Mucosa of stomach (tissue), 1 donor: ENCODE measurements at regions not wholly inside any gene's neighbourhood (a gene's known extent, or its start where the extent isn't known, plus 50 kb on each side); places are given as distances from the start of the nearest gene placed in this dataset.

Source experiments
- H3K27me3 ChIP-seq: one replicate; pipeline ENCODE4 v1.7.0; 2013; ENCODE audit warnings: mild to moderate bottlenecking, low read length; ENCODE audit not compliant: control insufficient read depth, insufficient read depth
- H3K36me3 ChIP-seq: one replicate; pipeline ENCODE4 v1.7.0; 2013; ENCODE audit warnings: low read length; ENCODE audit not compliant: control insufficient read depth, insufficient read depth
- H3K4me1 ChIP-seq: one replicate; pipeline ENCODE4 v1.7.0; 2013; ENCODE audit warnings: mild to moderate bottlenecking, low read length; ENCODE audit not compliant: control insufficient read depth, insufficient read depth
- H3K4me3 ChIP-seq: one replicate; pipeline ENCODE4 v1.7.0; 2013; ENCODE audit warnings: low read length
- H3K9ac ChIP-seq: one replicate; pipeline ENCODE4 v1.7.0; 2013; ENCODE audit warnings: mild to moderate bottlenecking, low read length, moderate library complexity
- H3K9me3 ChIP-seq: one replicate; pipeline ENCODE4 v1.7.0; 2013; ENCODE audit warnings: mild to moderate bottlenecking, low read length, moderate library complexity; ENCODE audit not compliant: control insufficient read depth
- donor health status: Pancreatic carcinoma.

DNA sequence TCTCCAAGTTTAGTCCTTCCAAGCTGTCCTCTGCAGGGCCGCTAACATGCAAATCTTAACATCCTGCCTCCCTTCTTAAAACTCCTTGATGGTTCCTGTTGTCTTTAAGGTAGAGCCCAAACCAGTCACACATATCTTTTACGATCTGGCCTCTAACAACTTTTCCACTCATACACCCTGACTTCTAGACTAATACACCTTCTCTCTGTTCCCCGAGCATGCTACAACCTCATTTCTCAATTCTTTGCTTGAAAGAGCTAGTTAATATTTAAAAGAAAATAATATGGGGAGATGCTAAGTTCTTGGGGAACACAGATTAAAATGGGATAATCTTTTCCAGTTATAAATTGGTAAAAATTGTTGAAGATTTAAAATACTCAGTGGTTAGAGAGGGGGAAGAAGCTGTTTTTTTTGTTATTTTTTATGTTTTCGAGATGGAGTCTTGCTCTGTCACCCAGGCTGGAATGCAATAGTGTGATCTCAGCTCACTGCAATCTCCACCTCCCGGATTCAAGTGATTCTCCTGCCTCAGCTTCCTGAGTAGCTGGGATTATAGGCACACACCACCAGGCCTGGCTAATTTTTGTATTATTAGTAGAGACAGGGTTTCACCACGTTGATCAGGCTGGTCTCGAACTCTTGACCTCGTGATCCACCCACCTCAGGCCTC, 250.7 kb downstream of the MAFB start:
- H3K36me3 ChIP-seq, result no peaks in the 10 kb centered on the region
- H3K9ac ChIP-seq, result no peak overlapping the region
- H3K4me3 ChIP-seq, result no peak overlapping the region
- peaks cover 4% of the 10 kb centered on the region for H3K4me1 ChIP-seq
- H3K9me3 ChIP-seq, result no peaks in the 10 kb centered on the region
- no peaks in the 10 kb centered on the region for H3K27me3 ChIP-seq

DNA sequence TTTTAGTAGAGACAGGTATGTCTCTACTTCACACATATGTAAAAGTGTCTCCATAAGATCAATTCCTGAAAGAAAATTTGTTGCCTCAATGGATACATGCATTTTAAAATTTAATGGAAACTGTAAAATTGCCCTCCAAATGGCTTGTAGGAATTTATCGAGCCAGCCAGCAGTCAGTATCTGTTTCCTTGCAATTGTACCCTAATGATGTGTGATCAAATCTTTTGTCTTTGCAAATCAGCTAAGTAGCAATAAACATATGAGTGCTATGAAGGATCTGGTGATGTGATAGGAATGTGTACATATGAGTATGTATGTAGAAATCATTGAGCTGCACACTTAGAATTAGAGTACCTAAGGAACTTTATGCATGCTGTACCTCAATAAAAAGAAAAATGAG, 253.0 kb downstream of the MAFB start:
- Histone ChIP-seq H3K4me1 (no peaks in the 10 kb centered on the region), H3K9me3 (no peaks in the 10 kb centered on the region), H3K36me3 (no peaks in the 10 kb centered on the region), H3K4me3 (no peak overlapping the region), H3K27me3 (no peaks in the 10 kb centered on the region), H3K9ac (no peak overlapping the region)

GRCh38 chr20:40435146-40435895, 253.7 kb downstream of the MAFB start:
- Histone ChIP-seq H3K36me3 (no peaks in the 10 kb centered on the region), H3K4me3 (no peak overlapping the region), H3K9ac (no peak overlapping the region), H3K4me1 (no peaks in the 10 kb centered on the region), H3K9me3 (no peaks in the 10 kb centered on the region), H3K27me3 (no peaks in the 10 kb centered on the region)

- H3K27me3 ChIP-seq, result no peaks in the 10 kb centered on the region
- no peak overlapping the region for H3K9ac ChIP-seq
- H3K4me3 ChIP-seq, result no peak overlapping the region
- no peaks in the 10 kb centered on the region for H3K9me3 ChIP-seq
- H3K36me3 ChIP-seq, result no peaks in the 10 kb centered on the region
- no peaks in the 10 kb centered on the region for H3K4me1 ChIP-seq
Observed at GRCh38 chr20:40434122-40434521, 254.9 kb downstream of the MAFB start.

GRCh38 chr20:40433341-40433861, 255.6 kb downstream of the MAFB start:
- Histone ChIP-seq H3K4me1 (no peaks in the 10 kb centered on the region), H3K4me3 (no peak overlapping the region), H3K9me3 (no peaks in the 10 kb centered on the region), H3K27me3 (no peaks in the 10 kb centered on the region), H3K36me3 (no peaks in the 10 kb centered on the region), H3K9ac (no peak overlapping the region)

DNA sequence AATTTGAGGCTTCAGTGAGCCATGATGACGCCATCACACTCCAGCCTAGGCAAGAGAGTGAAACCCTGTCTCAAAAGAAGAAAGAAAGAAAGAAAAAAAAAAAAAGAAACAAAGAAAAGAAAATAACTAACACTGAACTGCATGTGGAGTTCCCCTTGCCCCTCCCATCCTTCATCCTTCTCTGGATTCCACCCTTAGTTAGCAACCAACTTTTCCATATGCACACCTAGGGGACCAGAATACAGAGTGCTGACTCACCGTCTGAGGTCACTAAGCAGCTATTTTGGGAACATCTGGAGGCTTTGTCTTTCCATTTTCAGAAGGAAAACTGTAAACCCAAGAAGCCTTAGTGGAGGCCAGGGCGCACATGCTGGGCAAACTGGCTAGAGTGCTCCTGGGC, 257.4 kb downstream of the MAFB start:
- H3K36me3 ChIP-seq, result no peaks in the 10 kb centered on the region
- no peak overlapping the region for H3K9ac ChIP-seq
- no peaks in the 10 kb centered on the region for H3K9me3 ChIP-seq
- no peaks in the 10 kb centered on the region for H3K27me3 ChIP-seq
- no peak overlapping the region for H3K4me3 ChIP-seq
- no peaks in the 10 kb centered on the region for H3K4me1 ChIP-seq

- no peak overlapping the region for H3K9ac ChIP-seq
- H3K27me3 ChIP-seq, result no peaks in the 10 kb centered on the region
- H3K36me3 ChIP-seq, result no peaks in the 10 kb centered on the region
- no peaks in the 10 kb centered on the region for H3K9me3 ChIP-seq
- H3K4me1 ChIP-seq, result no peaks in the 10 kb centered on the region
- no peak overlapping the region for H3K4me3 ChIP-seq
Observed at GRCh38 chr20:40431112-40431511, 257.9 kb downstream of the MAFB start.

GRCh38 chr20:40427026-40427425, 262.0 kb downstream of the MAFB start:
- no peaks in the 10 kb centered on the region for H3K27me3 ChIP-seq
- H3K36me3 ChIP-seq, result no peaks in the 10 kb centered on the region
- no peak overlapping the region for H3K9ac ChIP-seq
- no peak overlapping the region for H3K4me3 ChIP-seq
- no peaks in the 10 kb centered on the region for H3K9me3 ChIP-seq
- no peaks in the 10 kb centered on the region for H3K4me1 ChIP-seq

DNA sequence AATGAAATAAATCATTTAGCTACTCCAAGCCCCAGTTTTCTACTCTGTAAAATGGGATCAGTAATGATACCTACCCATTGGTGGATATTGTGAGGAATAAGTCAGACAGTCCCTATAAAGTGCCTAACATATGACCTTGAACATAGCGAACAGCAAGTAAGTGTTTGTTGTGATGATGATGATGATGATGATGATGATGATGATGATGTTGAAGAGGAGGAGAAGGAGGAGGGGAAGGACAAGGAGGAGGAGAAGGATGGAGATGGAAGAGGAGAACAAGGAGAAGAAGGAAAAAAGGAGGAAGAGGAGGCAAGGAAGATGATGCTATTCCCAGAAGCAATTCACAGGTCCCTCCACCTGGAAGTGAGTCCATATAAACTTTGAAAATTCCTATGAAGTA, 264.3 kb downstream of the MAFB start:
- Histone ChIP-seq H3K4me1 (no peaks in the 10 kb centered on the region), H3K36me3 (no peaks in the 10 kb centered on the region), H3K27me3 (no peaks in the 10 kb centered on the region), H3K9ac (no peak overlapping the region), H3K9me3 (no peaks in the 10 kb centered on the region), H3K4me3 (no peak overlapping the region)

DNA sequence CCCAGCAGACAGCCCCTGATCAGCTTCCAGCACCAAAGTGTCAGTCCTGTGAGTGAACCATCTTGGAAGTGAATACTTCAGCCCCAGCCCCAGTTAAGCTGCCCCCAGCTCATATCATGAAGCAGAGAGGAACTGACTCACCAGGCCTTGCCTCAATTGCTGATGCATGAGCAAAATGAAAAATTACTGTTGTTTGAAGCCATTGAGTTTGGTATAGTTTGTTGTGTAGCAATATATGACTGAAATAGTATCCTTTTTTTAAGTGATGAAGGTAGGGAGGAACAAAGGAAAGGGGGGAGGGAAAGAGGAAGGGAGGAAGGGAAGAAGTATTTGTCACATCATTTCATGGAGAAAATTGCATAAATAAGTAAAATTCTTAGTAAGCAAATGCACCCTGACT, 266.4 kb downstream of the MAFB start:
- Histone ChIP-seq H3K9me3 (no peaks in the 10 kb centered on the region), H3K27me3 (no peaks in the 10 kb centered on the region), H3K4me1 (no peaks in the 10 kb centered on the region), H3K9ac (no peak overlapping the region), H3K36me3 (no peaks in the 10 kb centered on the region), H3K4me3 (no peak overlapping the region)

- Histone ChIP-seq H3K4me3 (no peak overlapping the region), H3K9me3 (no peaks in the 10 kb centered on the region), H3K4me1 (peaks cover 11% of the 10 kb centered on the region), H3K9ac (no peak overlapping the region), H3K27me3 (no peaks in the 10 kb centered on the region), H3K36me3 (no peaks in the 10 kb centered on the region)
Observed at GRCh38 chr20:40416274-40416673, 272.8 kb downstream of the MAFB start.

DNA sequence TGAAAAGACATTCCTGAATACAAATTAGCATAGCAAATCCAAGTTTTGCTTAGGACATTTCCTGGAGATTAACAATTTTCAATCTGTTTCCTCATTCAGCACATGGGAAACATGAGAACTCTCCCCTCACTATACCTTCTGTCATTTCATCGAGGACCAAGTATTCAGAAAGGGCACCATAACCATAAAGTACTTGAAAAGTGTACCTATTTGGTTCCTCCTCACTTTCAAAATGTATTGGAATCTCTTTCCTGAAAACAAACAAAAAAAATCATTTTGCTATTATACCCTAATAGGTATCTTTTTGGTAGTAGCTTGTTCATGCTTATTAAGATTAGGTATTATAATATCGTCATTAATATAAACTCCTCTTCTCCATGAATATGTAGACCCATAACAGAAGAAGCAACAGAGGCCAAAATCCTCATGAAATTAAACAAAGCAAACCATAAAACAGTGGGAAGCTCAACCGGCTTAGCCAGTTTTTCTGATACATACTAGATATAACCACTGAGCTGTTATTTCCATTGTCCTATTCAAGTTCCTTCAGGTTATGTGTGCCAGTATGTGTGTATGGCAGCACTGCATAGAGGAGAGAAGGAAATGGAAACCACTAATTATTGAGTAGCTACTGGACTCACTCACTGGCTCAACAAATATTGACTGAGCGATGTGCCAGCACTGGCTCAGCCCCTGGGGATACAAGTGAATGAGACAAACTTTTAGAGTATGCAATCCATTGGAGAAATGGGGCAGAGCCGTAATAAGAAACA, 274.0 kb downstream of the MAFB start:
- Histone ChIP-seq H3K9ac (no peak overlapping the region), H3K4me1 (peaks cover 11% of the 10 kb centered on the region), H3K4me3 (no peak overlapping the region), H3K9me3 (no peaks in the 10 kb centered on the region), H3K27me3 (no peaks in the 10 kb centered on the region), H3K36me3 (no peaks in the 10 kb centered on the region)
